Activated CD4-positive, alpha-beta memory T cell treated with anti-CD3 and anti-CD28 coated beads, Interleukin-2, amount 10 ng/mL, durations not matched to agents 7 days and 5 days (primary cell): ENCODE measurements at regions not wholly inside any gene's neighbourhood (a gene's known extent, or its start where the extent isn't known, plus 50 kb on each side); places are given as distances from the start of the nearest gene placed in this dataset.
"Not testable (repeated sequence)": the region's sequence is repeated elsewhere in the genome, so short reads cannot be mapped to it uniquely, and the experiment has no call there.

ENCODE experiments used
- CTCF ChIA-PET: fragments of 350-600 bp; sonication (Branson Sonifier 250); formaldehyde crosslinking; loops from one replicate; lab custom pipeline; 2021; ENCODE audit warnings: antibody characterized with exemption, inconsistent platforms; lab: Charles Lee
- POLR2A ChIA-PET: fragments of 350-600 bp; sonication (Branson Sonifier 250); formaldehyde crosslinking; loops from one replicate; lab custom pipeline; 2021; ENCODE audit warnings: antibody characterized with exemption; lab: Charles Lee
- DNase-seq: peaks from one replicate; pipeline ENCODE4 v3.0.0-alpha.2; 2020
- H3K27ac Mint-ChIP-seq: one replicate; pipeline ENCODE4 v1.8.0; 2021; ENCODE audit warnings: mild to moderate bottlenecking, mixed read lengths
- H3K27me3 Mint-ChIP-seq: one replicate; pipeline ENCODE4 v1.8.0; 2021; ENCODE audit warnings: mixed read lengths
- H3K36me3 Mint-ChIP-seq: one replicate; pipeline ENCODE4 v1.8.0; 2021; ENCODE audit warnings: low read depth, mixed read lengths
- H3K4me1 Mint-ChIP-seq: one replicate; pipeline ENCODE4 v1.8.0; 2021; ENCODE audit warnings: mixed read lengths
- H3K4me3 Mint-ChIP-seq: one replicate; pipeline ENCODE4 v1.8.0; 2021; ENCODE audit warnings: mild to moderate bottlenecking, mixed read lengths
- H3K9me3 Mint-ChIP-seq: one replicate; pipeline ENCODE4 v1.8.0; 2021; ENCODE audit warnings: mixed read lengths

- CTCF ChIA-PET, result no interaction called here
- POLR2A ChIA-PET, result no interaction called here
- H3K4me3 Mint-ChIP-seq, result no peak overlapping the region
- DNase-seq, result no peak
- H3K36me3 Mint-ChIP-seq, result no peaks in the 10 kb centered on the region
- H3K27me3 Mint-ChIP-seq, result no peaks in the 10 kb centered on the region
- H3K4me1 Mint-ChIP-seq, result no peaks in the 10 kb centered on the region
- no peak overlapping the region for H3K27ac Mint-ChIP-seq
- peaks cover 4% of the 10 kb centered on the region for H3K9me3 Mint-ChIP-seq
Measured at GRCh38 chr4:125187226-125188176, 127.3 kb upstream of the FAT4 start.

GRCh38 chr4:125184116-125184515 lies 130.6 kb upstream of the FAT4 start:
- Mint-ChIP-seq H3K36me3 (no peaks in the 10 kb centered on the region), H3K4me1 (no peaks in the 10 kb centered on the region), H3K4me3 (no peak overlapping the region), H3K27me3 (no peaks in the 10 kb centered on the region), H3K27ac (no peak overlapping the region), H3K9me3 (peaks cover 2% of the 10 kb centered on the region)
- no peak for DNase-seq
- POLR2A ChIA-PET, result no interaction called here
- CTCF ChIA-PET, result no interaction called here

GRCh38 chr4:125181804-125182203 lies 133.0 kb upstream of the FAT4 start:
- no peak for DNase-seq
- H3K4me3 Mint-ChIP-seq, result no peak overlapping the region
- no peaks in the 10 kb centered on the region for H3K9me3 Mint-ChIP-seq
- CTCF ChIA-PET, result no interaction called here
- no peaks in the 10 kb centered on the region for H3K4me1 Mint-ChIP-seq
- no peaks in the 10 kb centered on the region for H3K27me3 Mint-ChIP-seq
- no peak overlapping the region for H3K27ac Mint-ChIP-seq
- no peaks in the 10 kb centered on the region for H3K36me3 Mint-ChIP-seq
- POLR2A ChIA-PET, result no interaction called here

- Mint-ChIP-seq H3K4me3 (no peak overlapping the region), H3K27me3 (no peaks in the 10 kb centered on the region), H3K27ac (no peak overlapping the region), H3K4me1 (no peaks in the 10 kb centered on the region), H3K36me3 (no peaks in the 10 kb centered on the region), H3K9me3 (no peaks in the 10 kb centered on the region)
- POLR2A ChIA-PET, result no interaction called here
- no peak for DNase-seq
- CTCF ChIA-PET, result no interaction called here
Measured at GRCh38 chr4:125179727-125180126, 135.0 kb upstream of the FAT4 start.

- no peak for DNase-seq
- H3K36me3 Mint-ChIP-seq, result no peaks in the 10 kb centered on the region
- H3K27ac Mint-ChIP-seq, result no peak overlapping the region
- H3K4me3 Mint-ChIP-seq, result no peak overlapping the region
- CTCF ChIA-PET, result no interaction called here
- H3K4me1 Mint-ChIP-seq, result no peaks in the 10 kb centered on the region
- H3K9me3 Mint-ChIP-seq, result no peaks in the 10 kb centered on the region
- POLR2A ChIA-PET, result no interaction called here
- H3K27me3 Mint-ChIP-seq, result no peaks in the 10 kb centered on the region
Measured at GRCh38 chr4:125169192-125169591, 145.6 kb upstream of the FAT4 start.

GRCh38 chr4:125168531-125168930 lies 146.2 kb upstream of the FAT4 start:
- POLR2A ChIA-PET, result no interaction called here
- CTCF ChIA-PET, result no interaction called here
- H3K4me1 Mint-ChIP-seq, result no peaks in the 10 kb centered on the region
- H3K27me3 Mint-ChIP-seq, result no peaks in the 10 kb centered on the region
- no peaks in the 10 kb centered on the region for H3K9me3 Mint-ChIP-seq
- no peak for DNase-seq
- no peak overlapping the region for H3K4me3 Mint-ChIP-seq
- no peaks in the 10 kb centered on the region for H3K36me3 Mint-ChIP-seq
- no peak overlapping the region for H3K27ac Mint-ChIP-seq

GRCh38 chr4:125166012-125166411 lies 148.7 kb upstream of the FAT4 start:
- H3K4me3 Mint-ChIP-seq, H3K9me3 Mint-ChIP-seq, DNase-seq, H3K4me1 Mint-ChIP-seq, H3K36me3 Mint-ChIP-seq, H3K27ac Mint-ChIP-seq, CTCF ChIA-PET, H3K27me3 Mint-ChIP-seq, POLR2A ChIA-PET: not testable (repeated sequence)

- no peaks in the 10 kb centered on the region for H3K4me1 Mint-ChIP-seq
- DNase-seq, result no peak
- ChIA-PET POLR2A (no interaction called here), CTCF (no interaction called here)
- no peak overlapping the region for H3K27ac Mint-ChIP-seq
- no peaks in the 10 kb centered on the region for H3K27me3 Mint-ChIP-seq
- peaks cover 3% of the 10 kb centered on the region for H3K9me3 Mint-ChIP-seq
- H3K4me3 Mint-ChIP-seq, result no peak overlapping the region
- H3K36me3 Mint-ChIP-seq, result no peaks in the 10 kb centered on the region
Measured at GRCh38 chr4:125159001-125159400, 155.8 kb upstream of the FAT4 start.

- no peak for DNase-seq
- ChIA-PET CTCF (no interaction called here), POLR2A (no interaction called here)
- Mint-ChIP-seq H3K36me3 (no peaks in the 10 kb centered on the region), H3K4me3 (no peak overlapping the region), H3K27me3 (no peaks in the 10 kb centered on the region), H3K27ac (no peak overlapping the region), H3K4me1 (no peaks in the 10 kb centered on the region), H3K9me3 (no peaks in the 10 kb centered on the region)
Measured at GRCh38 chr4:125155251-125155650, 159.5 kb upstream of the FAT4 start.

GRCh38 chr4:125140966-125141495 lies 173.7 kb upstream of the FAT4 start:
- ChIA-PET POLR2A (no interaction called here), CTCF (no interaction called here)
- no peak for DNase-seq
- Mint-ChIP-seq H3K4me3 (no peak overlapping the region), H3K27me3 (no peaks in the 10 kb centered on the region), H3K36me3 (no peaks in the 10 kb centered on the region), H3K27ac (no peak overlapping the region), H3K9me3 (no peaks in the 10 kb centered on the region), H3K4me1 (no peaks in the 10 kb centered on the region)

- Mint-ChIP-seq H3K4me3 (no peak overlapping the region), H3K36me3 (no peaks in the 10 kb centered on the region), H3K27ac (no peak overlapping the region), H3K9me3 (no peaks in the 10 kb centered on the region), H3K4me1 (no peaks in the 10 kb centered on the region), H3K27me3 (no peaks in the 10 kb centered on the region)
- CTCF ChIA-PET, result no interaction called here
- POLR2A ChIA-PET, result no interaction called here
- DNase-seq, result no peak
Measured at GRCh38 chr4:125135652-125136051, 179.1 kb upstream of the FAT4 start.

GRCh38 chr4:125132729-125133128 lies 182.0 kb upstream of the FAT4 start:
- H3K4me1 Mint-ChIP-seq, result no peaks in the 10 kb centered on the region
- H3K36me3 Mint-ChIP-seq, result no peaks in the 10 kb centered on the region
- CTCF ChIA-PET, result no interaction called here
- no peak overlapping the region for H3K4me3 Mint-ChIP-seq
- no peaks in the 10 kb centered on the region for H3K9me3 Mint-ChIP-seq
- DNase-seq, result no peak
- no peak overlapping the region for H3K27ac Mint-ChIP-seq
- H3K27me3 Mint-ChIP-seq, result no peaks in the 10 kb centered on the region
- POLR2A ChIA-PET, result no interaction called here

- Mint-ChIP-seq H3K9me3 (no peaks in the 10 kb centered on the region), H3K27me3 (no peaks in the 10 kb centered on the region), H3K4me1 (no peaks in the 10 kb centered on the region), H3K27ac (no peak overlapping the region), H3K4me3 (no peak overlapping the region), H3K36me3 (no peaks in the 10 kb centered on the region)
- no peak for DNase-seq
- ChIA-PET CTCF (no interaction called here), POLR2A (no interaction called here)
Measured at GRCh38 chr4:125131891-125132680, 182.7 kb upstream of the FAT4 start.
